ENCODE measurements at regions not wholly inside any gene's neighbourhood (a gene's known extent, or its start where the extent isn't known, plus 50 kb on each side); places are given as distances from the start of the nearest gene placed in this dataset.

DNA sequence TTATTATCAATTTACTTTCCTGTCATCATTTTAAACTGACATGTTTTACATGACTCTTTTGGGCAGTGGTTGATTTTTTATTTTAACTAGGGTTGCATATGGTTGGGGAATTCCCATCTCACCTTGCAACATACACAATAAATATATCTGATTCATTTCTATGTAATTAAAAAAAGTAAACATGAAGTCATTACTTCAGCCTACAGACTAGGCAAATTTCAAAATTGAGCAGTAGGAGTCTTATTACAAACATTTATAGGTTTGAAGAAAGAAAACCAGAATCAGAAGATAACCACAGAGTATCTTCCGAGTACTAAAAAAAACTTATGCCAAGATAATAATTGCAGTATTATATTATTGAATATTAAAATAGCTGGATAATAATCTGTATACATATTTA is 377.0 kb upstream of the VRK2 start:
- TF ChIP-seq YY1 (IDR thresholded peaks at IDR 0.05; ENCODE audit: insufficient read depth, insufficient replicate concordance, low read depth, low read length) (no peak), HOXD1 (CRISPR knock-in tag; IDR thresholded peaks at IDR 0.05) (no peak), HDAC2 (CRISPR knock-in tag; IDR thresholded peaks at IDR 0.05) (no peak), POLR2A (IDR thresholded peaks at IDR 0.05; ENCODE audit: insufficient read depth in 1 of 2, low read depth in 2 of 2, low read length in 2 of 2) (no peak)
